OCI-LY7 (cell line): ENCODE measurements at regions not wholly inside any gene's neighbourhood (a gene's known extent, or its start where the extent isn't known, plus 50 kb on each side); places are given as distances from the start of the nearest gene placed in this dataset.
"Not testable (repeated sequence)": the region's sequence is repeated elsewhere in the genome, so short reads cannot be mapped to it uniquely, and the experiment has no call there.

ENCODE experiments used
- EZH2phosphoT487 ChIP-seq: fragments of 200-600 bp; sonication (generic); IDR thresholded peaks from 2 replicates; pipeline ENCODE4 v1.6.1; 2018; ENCODE audit warnings: low read depth, borderline replicate concordance, mild to moderate bottlenecking, mixed run types, antibody characterized with exemption, low read length, moderate library complexity, mixed read lengths
- TF ChIP-seq, protein P1 (sequence below): fragments of 200-600 bp; sonication (generic); conservative IDR thresholded peaks from 2 replicates; pipeline ENCODE4 v1.5.1; 2014; ENCODE audit warnings: mild to moderate bottlenecking, antibody characterized with exemption, low read length, moderate library complexity, mixed read lengths

DNA sequence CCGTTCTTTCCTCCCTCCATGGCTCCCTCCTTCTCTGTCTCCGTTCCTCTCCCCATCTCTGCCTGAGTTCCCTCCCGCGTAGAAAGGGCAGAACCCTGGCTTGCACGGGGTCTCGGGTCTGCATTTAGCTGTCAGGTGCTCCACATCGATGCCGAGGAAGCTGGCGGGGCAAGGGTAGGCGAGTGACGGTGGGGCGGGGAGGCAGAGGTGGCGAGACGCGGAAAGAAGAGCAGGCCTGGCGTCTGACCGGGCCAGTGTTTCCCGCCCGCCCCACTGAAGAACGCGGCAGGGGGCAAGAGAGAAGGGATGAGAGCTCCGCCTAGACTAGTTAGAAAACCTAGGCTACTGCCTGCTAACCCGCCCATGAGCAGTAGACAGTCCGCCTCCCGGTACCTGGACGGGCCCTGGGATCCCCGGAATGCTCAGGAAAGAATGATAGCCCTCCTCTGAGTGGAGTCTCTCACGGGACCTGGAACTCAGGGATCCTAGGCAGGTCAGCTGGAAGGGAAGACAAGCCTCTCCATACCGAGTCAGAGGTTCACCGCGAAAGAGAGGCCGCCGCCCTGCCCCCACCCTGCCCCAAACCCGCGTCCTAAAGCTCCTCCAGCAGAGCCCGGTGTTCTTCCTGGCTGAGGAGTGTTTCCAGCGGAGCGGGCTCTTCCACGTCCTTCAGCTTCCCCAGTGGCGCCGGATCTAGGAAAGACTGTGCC lies 357.9 kb upstream of the DEFB115 start:
- TF ChIP-seq EZH2phosphoT487, result not testable (repeated sequence)
- TF ChIP-seq, protein P1, sequence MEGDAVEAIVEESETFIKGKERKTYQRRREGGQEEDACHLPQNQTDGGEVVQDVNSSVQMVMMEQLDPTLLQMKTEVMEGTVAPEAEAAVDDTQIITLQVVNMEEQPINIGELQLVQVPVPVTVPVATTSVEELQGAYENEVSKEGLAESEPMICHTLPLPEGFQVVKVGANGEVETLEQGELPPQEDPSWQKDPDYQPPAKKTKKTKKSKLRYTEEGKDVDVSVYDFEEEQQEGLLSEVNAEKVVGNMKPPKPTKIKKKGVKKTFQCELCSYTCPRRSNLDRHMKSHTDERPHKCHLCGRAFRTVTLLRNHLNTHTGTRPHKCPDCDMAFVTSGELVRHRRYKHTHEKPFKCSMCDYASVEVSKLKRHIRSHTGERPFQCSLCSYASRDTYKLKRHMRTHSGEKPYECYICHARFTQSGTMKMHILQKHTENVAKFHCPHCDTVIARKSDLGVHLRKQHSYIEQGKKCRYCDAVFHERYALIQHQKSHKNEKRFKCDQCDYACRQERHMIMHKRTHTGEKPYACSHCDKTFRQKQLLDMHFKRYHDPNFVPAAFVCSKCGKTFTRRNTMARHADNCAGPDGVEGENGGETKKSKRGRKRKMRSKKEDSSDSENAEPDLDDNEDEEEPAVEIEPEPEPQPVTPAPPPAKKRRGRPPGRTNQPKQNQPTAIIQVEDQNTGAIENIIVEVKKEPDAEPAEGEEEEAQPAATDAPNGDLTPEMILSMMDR, result not testable (repeated sequence)
